ENCODE measurements at regions not wholly inside any gene's neighbourhood (a gene's known extent, or its start where the extent isn't known, plus 50 kb on each side); places are given as distances from the start of the nearest gene placed in this dataset.
A peak's percentile ranks its signal among the peaks of the same experiment; 100 is the strongest.

DNA sequence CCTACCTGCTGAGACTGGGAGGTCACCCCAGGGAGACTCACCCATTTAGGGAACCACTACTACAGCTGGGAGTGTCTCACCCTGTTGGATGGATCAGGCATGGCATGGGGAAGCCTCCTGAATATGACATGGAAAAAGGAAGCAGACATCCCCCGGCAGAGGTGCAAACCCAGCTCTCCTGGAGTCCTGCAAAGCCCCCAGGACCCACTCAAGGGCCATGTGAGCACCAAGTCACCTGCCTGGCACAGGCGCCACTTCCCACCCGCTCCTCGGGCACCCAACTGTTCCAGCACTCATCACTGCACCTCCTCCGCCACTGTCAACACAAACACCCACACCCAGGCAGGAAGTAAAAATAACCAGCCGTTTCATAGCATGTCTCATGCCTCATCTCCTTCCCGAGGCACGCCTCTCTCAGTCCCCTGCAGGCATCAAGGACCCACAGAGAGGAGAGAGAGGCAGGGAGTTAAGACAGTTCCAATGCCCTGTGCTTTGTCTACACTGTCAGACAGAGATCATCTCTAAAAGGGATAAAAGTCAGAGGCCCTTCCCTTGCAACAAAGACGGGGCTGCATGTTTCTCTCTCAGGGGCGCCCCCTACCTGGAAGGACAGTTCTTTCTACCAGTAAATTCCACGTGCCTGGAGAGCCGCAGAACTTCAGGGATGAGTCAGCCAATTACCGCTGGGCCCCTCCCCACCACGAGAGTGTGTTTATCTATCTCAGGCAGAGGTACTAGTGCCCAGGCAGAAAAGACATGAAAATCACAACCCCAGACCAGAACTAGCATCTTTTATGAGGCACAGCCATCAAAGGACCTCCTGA is 150.1 kb upstream of the SOD1 start:
- in situ Hi-C loops (cut with HindIII; ENCODE audit: low sequenced_read_pairs) = no loop called here
- DNase-seq (ENCODE audit: low spot score) = peak; percentile 19

DNA sequence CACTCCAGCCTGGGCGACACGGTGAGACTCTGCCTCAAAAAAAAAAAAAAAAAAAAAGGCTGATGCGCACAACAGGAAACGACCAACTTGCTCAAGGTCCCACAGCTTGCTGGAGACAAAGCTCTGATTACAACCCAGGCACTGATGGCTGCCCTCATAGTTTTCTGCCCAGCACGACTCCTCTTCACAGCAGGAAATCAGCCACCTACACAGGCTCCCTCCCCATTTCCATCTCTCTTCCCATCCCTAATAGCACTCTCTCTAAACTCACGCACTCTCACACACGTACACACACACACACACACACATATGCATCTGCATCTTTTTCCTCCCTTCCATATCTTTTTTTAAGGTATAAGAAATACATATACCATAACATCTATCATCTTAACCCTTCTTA is 153.5 kb upstream of the SOD1 start:
- in situ Hi-C loops (cut with HindIII; ENCODE audit: low sequenced_read_pairs) = no loop called here
- peak; percentile 15 for DNase-seq (ENCODE audit: low spot score)

DNA sequence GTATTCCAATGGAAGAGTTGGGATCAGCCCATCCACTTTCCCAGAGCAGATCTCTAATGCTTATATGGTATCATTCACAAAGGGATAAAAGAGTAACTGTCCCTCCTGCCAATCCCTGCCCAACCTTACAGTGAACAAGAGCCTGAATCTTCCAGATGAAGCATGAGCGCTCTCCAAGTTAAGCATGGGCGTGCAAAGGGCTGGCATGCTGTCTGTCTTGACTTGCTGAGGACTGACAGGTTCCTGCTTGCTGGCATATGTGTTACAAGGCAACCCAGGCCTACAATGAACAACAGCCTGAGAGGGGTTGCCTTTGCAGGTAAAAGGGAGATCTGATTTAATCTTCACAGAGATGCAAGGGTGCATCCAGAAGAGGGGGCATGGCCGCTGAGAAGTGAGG is 155.6 kb upstream of the SOD1 start:
- peak; percentile 26 for DNase-seq (ENCODE audit: low spot score)
- in situ Hi-C loops (cut with HindIII; ENCODE audit: low sequenced_read_pairs) = no loop called here

DNA sequence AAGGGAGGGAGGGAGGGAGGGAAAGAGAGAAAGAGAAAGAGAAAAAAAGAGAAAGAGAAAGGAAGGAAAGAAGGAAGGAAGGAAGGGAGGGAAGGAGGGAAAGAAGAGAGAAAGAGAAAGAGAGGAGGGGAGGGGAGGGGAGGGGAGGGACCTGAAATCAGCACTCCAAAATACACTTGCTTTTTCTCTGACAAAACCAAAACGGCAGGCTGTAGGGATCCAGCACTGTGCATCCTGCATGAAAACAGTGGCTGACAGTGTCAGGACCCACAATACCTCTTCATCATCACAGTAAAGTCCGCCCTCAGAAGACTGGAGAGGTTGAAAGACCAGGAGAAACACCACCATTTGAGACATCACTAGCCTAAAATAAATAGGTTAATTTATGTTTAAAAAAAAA is 156.0 kb upstream of the SOD1 start:
- in situ Hi-C loops (cut with HindIII; ENCODE audit: low sequenced_read_pairs) = no loop called here
- DNase-seq (ENCODE audit: low spot score) = no peak

DNA sequence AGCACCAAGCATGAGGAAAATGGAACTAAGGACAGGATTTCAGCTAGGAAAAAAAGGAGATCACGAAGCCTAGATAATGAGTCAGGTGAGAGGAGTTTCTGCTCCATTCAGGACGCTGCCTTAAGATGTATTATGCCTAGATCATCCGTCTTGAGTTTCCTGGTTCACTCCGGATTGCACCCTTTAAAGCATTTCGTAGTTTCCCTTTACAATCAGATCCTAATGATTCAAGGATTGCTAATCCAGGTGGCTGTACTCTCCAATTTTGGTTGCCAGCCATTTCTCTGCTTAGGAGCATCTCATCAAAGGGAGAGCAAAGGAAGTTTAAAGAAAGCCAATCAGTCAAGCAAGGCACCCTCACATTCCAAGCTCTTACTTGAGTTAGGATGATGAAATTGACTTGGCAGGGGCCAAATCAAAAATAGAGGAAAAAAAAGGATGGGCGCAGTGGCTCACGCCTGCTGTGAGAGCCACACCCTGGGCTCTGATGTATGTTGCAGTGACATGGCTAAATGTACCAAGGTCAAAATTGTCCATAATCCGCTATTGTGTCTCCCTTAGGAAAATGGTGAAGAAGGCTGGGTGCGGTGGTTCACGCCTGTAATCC is 156.9 kb upstream of the SOD1 start:
- in situ Hi-C loops (cut with HindIII; ENCODE audit: low sequenced_read_pairs) = no loop called here
- DNase-seq (ENCODE audit: low spot score) = no peak

DNA sequence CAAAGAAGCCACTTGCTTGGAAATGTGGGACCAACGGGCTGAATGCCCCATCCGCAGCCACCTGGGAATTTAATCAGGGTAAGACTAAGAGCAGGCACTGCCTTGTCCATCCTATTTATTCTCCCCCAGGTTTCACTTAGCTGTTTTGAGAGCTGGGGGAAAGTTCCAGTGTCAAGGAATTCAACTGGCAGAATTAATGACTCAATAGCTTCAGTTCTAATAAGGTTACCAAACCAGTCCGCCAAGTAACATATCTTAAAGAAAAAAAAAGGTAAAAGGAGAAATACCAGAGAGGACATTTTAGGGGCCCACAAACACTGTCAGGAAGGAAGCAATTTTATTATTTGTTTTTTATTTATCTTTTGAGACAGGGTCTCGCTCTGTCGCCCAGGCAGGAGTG is 157.6 kb upstream of the SOD1 start:
- in situ Hi-C loops (cut with HindIII; ENCODE audit: low sequenced_read_pairs) = no loop called here
- no peak for DNase-seq (ENCODE audit: low spot score)

DNA sequence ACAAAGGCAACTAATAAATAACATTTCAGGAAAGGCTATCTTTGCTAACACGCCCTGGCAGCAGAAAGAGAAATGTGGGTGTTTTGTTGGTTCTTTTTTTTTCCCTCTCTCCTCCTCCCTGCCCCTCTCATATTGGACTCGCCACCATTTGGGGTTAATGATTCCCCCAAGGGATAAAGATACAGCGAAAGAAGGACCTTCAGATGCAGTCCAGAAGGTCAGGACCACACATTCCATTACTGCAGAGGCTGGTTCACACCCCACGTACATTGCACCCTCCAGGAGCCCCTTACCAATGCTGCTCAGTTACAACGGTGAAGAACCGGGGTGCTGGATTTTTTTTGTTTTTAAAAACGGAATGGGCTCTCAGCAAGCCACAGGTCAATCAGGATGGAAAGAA is 156.9 kb upstream of the TIAM1 start:
- in situ Hi-C loops (cut with HindIII; ENCODE audit: low sequenced_read_pairs) = no loop called here
- no peak for DNase-seq (ENCODE audit: low spot score)

DNA sequence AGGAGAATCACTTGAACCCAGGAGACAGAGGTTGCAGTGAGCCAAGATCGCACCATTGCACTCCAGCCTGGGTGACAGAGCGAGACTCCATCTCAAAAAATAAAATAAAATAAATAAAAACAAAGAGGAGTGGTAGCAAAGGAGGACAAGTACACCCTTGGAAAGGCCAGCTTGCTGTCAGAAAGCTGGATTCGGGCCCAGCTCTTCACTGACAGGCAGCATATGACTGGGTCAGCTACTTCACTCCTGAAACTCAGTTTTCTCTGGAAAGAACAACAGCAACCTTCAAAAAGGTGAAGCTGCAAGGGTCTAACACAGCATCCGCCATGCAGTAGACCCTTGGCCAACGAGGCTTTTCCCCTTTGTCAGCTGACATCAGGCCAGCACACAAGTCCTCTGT is 156.0 kb upstream of the TIAM1 start:
- in situ Hi-C loops (cut with HindIII; ENCODE audit: low sequenced_read_pairs) = no loop called here

DNA sequence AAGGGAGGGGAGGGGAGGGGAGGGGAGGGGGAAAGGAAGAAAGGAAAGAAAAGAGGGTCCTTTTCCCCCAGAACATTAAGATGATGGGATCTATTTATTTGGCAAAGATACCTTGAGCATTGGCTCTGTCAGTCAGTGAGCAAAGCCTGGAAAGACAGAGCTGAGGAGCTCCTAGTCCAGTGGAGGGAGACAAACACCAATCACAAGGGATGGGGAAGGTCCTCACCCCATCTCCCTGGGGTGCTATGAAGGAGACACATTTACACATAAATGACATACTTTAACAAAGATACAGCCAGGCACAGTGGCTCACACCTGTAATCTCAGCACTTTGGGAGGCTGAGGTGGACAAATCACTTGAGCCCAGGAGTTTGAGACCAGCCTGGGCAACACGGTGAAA is 154.9 kb upstream of the TIAM1 start:
- in situ Hi-C loops (cut with HindIII; ENCODE audit: low sequenced_read_pairs) = no loop called here
- no peak for DNase-seq (ENCODE audit: low spot score)

More for the DNA sequence above, 156.0 kb upstream of the TIAM1 start:
- peak; percentile 86 for DNase-seq (ENCODE audit: low spot score)

DNA sequence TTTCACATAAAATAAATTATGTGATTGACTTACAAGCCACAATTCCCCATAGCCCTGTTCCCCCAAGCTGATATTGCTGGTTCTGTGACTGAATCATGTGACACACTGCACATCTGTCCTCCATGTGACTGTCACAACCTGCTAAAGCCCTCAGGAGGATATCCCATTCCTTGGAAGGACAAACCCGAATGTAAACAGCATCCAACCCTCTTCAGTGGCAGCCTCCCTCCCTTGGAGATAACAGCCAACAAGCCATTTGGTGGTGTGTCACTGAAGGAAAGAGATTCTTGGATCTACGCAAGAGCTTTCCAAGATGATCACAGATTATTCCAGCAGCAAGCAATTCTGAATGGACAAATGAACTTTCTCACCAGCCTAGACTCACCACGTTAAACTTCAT is 153.9 kb upstream of the TIAM1 start:
- in situ Hi-C loops (cut with HindIII; ENCODE audit: low sequenced_read_pairs) = no loop called here
- no peak for DNase-seq (ENCODE audit: low spot score)

DNA sequence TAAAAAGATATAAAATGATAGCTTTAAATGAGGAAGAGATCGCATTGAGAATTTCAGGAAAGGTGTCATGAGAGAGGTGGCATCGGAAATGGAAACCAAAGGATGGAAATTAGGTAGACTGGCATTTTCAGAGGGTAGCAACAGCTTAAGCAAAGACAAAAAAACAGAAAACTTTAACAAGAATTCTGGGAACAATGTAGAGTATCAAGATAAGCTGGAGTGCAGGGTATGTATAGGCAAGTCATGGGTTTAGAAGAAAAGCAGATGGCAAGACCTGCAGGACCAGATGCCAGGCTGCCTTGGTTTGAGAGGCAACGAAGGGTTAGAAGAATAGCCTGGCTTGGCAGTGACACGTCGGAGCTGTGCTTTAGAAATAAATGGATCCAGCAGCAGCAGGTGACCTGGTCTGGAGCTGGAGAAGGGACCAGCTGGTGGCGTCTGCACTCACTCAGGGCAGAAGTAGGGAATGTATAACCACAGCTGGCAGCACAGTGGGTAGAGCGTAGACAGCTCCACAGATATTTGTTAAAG is 149.4 kb upstream of the TIAM1 start:
- in situ Hi-C loops (cut with HindIII; ENCODE audit: low sequenced_read_pairs) = no loop called here

DNA sequence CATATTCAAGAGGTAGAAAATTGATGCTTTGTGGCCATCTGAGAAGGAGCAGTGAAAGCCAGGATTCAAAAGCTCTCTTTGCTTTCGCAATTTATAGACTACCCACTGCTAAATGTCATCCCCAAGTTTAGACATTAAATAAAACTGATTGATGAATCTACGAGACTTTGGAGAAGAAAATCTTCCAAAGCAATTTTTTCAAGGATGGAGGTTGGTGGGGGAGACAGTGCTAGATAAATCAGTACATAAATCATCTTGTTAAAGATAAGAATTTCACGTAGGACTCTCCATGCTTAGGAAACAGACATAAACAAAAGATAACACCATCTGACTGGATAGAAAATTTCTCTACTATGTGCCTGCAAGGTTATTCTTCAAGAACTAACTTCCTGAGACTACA is 147.6 kb upstream of the TIAM1 start:
- in situ Hi-C loops (cut with HindIII; ENCODE audit: low sequenced_read_pairs) = no loop called here
- DNase-seq (ENCODE audit: low spot score) = no peak

More for the DNA sequence above, 149.4 kb upstream of the TIAM1 start:
- peak; percentile 83 for DNase-seq (ENCODE audit: low spot score)

DNA sequence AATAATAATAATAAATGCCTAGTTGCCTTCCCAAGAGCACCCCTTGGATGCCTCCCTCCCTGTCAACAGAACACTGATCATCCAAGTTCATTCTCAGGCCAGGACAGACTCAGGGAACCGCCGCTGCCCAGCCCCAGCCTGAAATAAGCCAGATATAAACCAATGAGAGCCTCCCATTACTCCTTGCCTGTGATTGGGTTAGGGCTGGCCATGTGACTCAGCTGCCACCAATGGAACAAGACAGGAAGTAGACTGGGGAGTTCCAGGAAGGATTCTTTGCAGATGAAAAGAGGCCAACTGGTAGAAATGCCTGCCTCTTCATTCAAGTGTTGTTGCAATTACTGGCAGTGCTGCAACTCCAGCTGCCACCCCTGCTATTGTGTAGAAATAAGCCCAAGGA is 146.4 kb upstream of the TIAM1 start:
- in situ Hi-C loops (cut with HindIII; ENCODE audit: low sequenced_read_pairs) = no loop called here

DNA sequence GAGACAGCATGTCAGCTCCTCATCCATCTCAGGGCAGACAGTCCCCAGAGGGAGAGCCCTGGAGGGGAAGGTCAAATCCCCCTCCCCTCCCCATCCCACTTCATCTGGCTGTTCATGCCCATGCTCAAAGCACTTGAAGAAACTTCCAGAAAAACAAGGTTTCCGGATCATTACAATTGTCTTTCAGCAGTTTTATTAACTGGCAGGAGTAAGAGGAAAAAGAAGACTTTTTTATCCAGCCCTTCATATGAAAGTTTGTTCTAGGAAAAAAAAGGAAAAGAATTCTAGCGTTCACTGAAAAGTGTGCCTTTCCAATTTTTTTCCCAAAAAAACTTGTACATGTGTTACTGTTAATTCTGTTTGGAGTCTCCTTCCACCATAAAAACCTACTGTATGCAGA is 145.7 kb upstream of the TIAM1 start:
- DNase-seq (ENCODE audit: low spot score) = no peak
- in situ Hi-C loops (cut with HindIII; ENCODE audit: low sequenced_read_pairs) = no loop called here

More for the DNA sequence above, 146.4 kb upstream of the TIAM1 start:
- DNase-seq (ENCODE audit: low spot score) = no peak

DNA sequence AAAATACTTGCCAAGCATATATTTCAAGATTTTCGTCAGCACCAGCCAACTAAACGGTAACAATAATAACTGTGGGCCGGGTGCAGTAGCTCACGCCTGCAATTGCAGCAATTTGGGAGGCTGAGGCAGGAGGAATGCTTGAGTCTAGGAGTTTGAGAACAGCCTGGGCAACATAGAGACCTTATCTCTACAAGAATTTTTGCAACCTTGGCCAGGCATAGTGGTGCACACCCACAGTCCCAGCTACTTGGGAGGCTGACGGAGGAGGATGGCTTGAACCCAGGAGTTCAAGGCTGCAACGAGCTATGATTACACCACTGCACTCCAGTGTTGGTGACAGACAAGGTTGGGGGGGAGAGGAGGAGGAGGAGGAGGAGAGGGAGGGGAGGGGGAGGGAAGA is 145.0 kb upstream of the TIAM1 start:
- no peak for DNase-seq (ENCODE audit: low spot score)

DNA sequence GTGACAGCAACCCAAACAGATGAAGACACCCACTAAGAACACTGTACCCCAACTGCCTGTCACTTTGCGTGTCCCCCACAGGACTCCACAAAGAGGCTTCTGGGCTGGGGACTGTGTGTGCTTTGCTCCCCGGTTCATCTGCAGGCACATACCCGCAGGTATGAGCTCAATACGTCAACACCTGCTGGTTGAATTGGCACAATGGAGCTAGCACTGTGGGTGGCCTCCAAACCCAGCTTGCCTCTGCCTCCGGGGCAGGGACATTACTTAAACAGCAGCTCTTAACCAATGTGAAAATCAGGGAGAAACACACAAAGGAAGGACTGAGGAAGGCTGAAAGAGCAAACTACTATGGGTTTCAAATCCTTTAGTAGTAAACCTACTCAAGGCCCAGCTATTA is 140.2 kb upstream of the TIAM1 start:
- in situ Hi-C loops (cut with HindIII; ENCODE audit: low sequenced_read_pairs) = no loop called here
- DNase-seq (ENCODE audit: low spot score) = peak; percentile 88

More for the DNA sequence above, 145.0 kb upstream of the TIAM1 start:
- in situ Hi-C loops (cut with HindIII; ENCODE audit: low sequenced_read_pairs) = no loop called here

DNA sequence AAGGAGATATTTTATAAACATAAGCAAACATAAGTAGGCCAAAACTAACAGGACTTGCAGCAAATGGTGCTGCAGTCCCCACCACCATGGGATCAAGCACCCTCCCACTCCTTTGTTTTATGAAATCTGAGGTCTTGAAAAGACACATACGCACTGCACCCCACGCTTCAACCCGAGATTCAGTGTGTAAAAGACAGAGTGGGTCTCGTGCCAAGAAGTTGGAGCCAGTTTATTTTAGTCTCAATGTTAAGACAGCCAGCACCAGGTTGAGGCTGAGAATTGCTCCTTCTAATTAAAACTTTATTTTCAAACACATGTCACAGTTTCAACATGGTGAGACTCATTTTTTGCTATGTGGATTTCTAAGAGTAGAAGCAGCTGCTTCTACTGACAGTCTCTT is 139.1 kb upstream of the TIAM1 start:
- in situ Hi-C loops (cut with HindIII; ENCODE audit: low sequenced_read_pairs) = no loop called here
- DNase-seq (ENCODE audit: low spot score) = no peak

DNA sequence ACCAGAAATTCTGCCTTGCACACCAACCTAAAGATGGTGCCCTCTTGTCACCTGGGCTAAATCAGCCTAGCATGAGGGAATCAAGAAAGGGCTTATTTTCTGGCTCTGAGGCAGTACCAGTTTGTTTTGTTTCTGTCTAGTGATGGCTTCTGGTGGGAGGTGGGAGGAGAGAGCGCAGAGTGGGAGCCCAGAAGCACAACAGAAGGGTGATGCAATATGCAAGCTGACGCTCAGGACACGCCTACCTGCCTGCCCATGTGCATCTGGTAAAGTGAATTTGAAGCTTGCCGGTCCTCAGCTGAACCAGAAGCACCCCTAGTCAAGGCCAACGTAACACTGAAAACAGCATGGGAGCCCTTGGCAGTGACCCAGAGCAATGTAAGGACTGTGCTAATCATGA is 138.4 kb upstream of the TIAM1 start:
- no peak for DNase-seq (ENCODE audit: low spot score)
- in situ Hi-C loops (cut with HindIII; ENCODE audit: low sequenced_read_pairs) = no loop called here

DNA sequence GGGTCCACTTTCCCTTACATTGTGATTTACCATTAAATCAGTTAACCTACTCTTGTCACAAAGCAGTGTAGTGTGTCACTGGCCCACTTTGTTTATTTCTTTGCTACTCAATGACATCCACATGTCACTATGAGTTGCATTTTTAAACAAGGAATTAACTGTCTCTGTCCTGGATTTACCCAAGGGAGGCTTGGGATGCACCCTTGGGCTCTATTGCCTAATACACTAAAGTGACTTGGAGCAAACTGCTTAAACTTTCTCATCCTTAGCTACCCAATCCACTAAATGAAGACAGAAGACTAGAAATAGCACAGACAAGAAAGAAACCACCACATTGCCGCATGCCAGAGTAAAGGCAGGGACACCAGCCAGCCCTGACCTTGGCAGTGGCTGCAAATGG is 136.2 kb upstream of the TIAM1 start:
- in situ Hi-C loops (cut with HindIII; ENCODE audit: low sequenced_read_pairs) = no loop called here
- peak; percentile 29 for DNase-seq (ENCODE audit: low spot score)

DNA sequence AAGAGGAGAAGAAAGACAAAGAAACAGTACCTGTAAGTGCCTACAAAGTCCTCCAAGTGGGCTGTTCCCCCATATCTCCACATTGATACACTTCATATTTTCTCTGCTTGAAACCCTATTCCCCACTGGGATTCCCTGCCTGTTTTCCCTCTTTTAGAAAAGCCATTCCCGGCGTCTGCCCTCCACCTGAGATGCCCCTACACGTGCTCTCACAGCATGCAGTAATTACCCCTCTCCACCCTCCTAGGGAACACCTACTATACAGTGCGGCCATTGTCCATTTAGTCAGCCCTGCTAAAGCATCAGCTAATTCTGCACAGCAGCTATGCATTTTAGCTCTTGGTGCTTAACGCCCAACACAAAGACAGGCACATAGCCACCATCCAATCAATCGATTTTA is 135.7 kb upstream of the TIAM1 start:
- DNase-seq (ENCODE audit: low spot score) = no peak
- in situ Hi-C loops (cut with HindIII; ENCODE audit: low sequenced_read_pairs) = no loop called here

DNA sequence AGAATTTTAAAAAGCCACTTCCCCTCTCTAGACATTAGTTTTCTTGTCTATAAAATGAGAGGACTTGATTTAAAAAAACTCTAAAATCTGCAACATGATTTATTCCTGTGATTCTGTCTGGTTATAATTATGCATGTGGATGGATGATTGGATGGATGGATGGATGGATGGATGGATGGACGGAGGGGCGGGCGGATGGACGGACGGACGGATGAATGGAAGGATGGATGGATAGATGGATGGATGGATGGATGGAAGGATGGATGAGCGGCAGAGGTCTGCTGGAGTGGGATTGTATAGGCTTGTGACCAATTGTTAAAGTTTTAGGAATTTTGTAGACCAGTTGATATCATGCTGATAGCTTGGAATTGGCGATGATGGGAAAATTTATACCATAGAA is 135.2 kb upstream of the TIAM1 start:
- DNase-seq (ENCODE audit: low spot score) = no peak
- in situ Hi-C loops (cut with HindIII; ENCODE audit: low sequenced_read_pairs) = no loop called here

Measured in G401 (cell line).